Astrocyte (in vitro differentiated cells and primary cell): ENCODE measurements at regions not wholly inside any gene's neighbourhood (a gene's known extent, or its start where the extent isn't known, plus 50 kb on each side); places are given as distances from the start of the nearest gene placed in this dataset.

Experiments
- DNase-seq: peaks from one replicate; pipeline ENCODE4 v3.0.0-alpha.2; 2010; ENCODE audit warnings: low read depth
- FAIRE-seq: peaks from 2 replicates; lab custom pipeline; 2011; peaks lifted over from hg19 to GRCh38; lab: Jason Lieb, UNC
- H2AFZ ChIP-seq: 2 replicates; pipeline ENCODE4 v1.6.0; 2012; ENCODE audit warnings: low read depth, low read length, inconsistent platforms
- H3K27ac ChIP-seq: 2 replicates; pipeline ENCODE4 v1.5.1; 2011; ENCODE audit warnings: low read depth, low read length, inconsistent platforms
- H3K27me3 ChIP-seq: 2 replicates; pipeline ENCODE4 v1.6.0; 2011; ENCODE audit warnings: low read length, inconsistent platforms; ENCODE audit not compliant: insufficient read depth
- H3K36me3 ChIP-seq: 2 replicates; pipeline ENCODE4 v1.5.1; 2011; ENCODE audit warnings: low read length, inconsistent platforms; ENCODE audit not compliant: insufficient read depth
- H3K4me1 ChIP-seq: 2 replicates; pipeline ENCODE4 v1.5.1; 2011; ENCODE audit warnings: low read length, inconsistent platforms; ENCODE audit not compliant: insufficient read depth
- H3K4me2 ChIP-seq: 2 replicates; pipeline ENCODE4 v1.6.0; 2012; ENCODE audit warnings: low read length, inconsistent platforms
- H3K4me3 ChIP-seq: 2 replicates; pipeline ENCODE4 v1.5.1; 2011; ENCODE audit warnings: low read depth, mild to moderate bottlenecking, low read length, inconsistent platforms; ENCODE audit not compliant: insufficient read depth
- H3K79me2 ChIP-seq: 2 replicates; pipeline ENCODE4 v1.6.0; 2012; ENCODE audit warnings: mild to moderate bottlenecking, low read length, inconsistent platforms; ENCODE audit not compliant: insufficient read depth
- H3K9ac ChIP-seq: 2 replicates; pipeline ENCODE4 v1.6.0; 2012; ENCODE audit warnings: mild to moderate bottlenecking, low read length, inconsistent platforms
- H3K9me3 ChIP-seq: 2 replicates; pipeline ENCODE4 v1.5.1; 2012; ENCODE audit warnings: low read depth, mild to moderate bottlenecking, low read length, inconsistent platforms; ENCODE audit not compliant: insufficient read depth
- H4K20me1 ChIP-seq: 2 replicates; pipeline ENCODE4 v1.6.0; 2012; ENCODE audit warnings: low read length, inconsistent platforms; ENCODE audit not compliant: insufficient read depth
- H3K27ac Mint-ChIP-seq: one replicate; pipeline ENCODE4 v1.8.0; 2021; ENCODE audit warnings: mild to moderate bottlenecking, mixed read lengths; ENCODE audit not compliant: unreplicated experiment
- H3K27me3 Mint-ChIP-seq: one replicate; pipeline ENCODE4 v1.8.0; 2021; ENCODE audit warnings: low read depth, mixed read lengths; ENCODE audit not compliant: unreplicated experiment
- H3K36me3 Mint-ChIP-seq: one replicate; pipeline ENCODE4 v1.8.0; 2021; ENCODE audit warnings: low read depth, mixed read lengths; ENCODE audit not compliant: unreplicated experiment
- H3K4me1 Mint-ChIP-seq: one replicate; pipeline ENCODE4 v1.8.0; 2021; ENCODE audit warnings: low read depth, mixed read lengths; ENCODE audit not compliant: unreplicated experiment
- H3K4me3 Mint-ChIP-seq: one replicate; pipeline ENCODE4 v1.8.0; 2021; ENCODE audit warnings: mild to moderate bottlenecking, moderate library complexity, mixed read lengths; ENCODE audit not compliant: unreplicated experiment
- H3K9me3 Mint-ChIP-seq: one replicate; pipeline ENCODE4 v1.8.0; 2021; ENCODE audit warnings: mild to moderate bottlenecking, mixed read lengths; ENCODE audit not compliant: unreplicated experiment
- EZH2 ChIP-seq: IDR thresholded peaks from 2 replicates; pipeline ENCODE4 v1.6.1; 2012; ENCODE audit warnings: mild to moderate bottlenecking, low read length, inconsistent platforms; ENCODE audit not compliant: insufficient read depth
- TF ChIP-seq, protein P1 (sequence below): IDR thresholded peaks from 2 replicates; pipeline ENCODE4 v1.5.1; 2011; ENCODE audit warnings: low read depth, mild to moderate bottlenecking, inconsistent platforms, low read length, moderate library complexity; ENCODE audit not compliant: insufficient read depth

GRCh38 chr1:17922833-17923232, 167.7 kb downstream of the ACTL8 start:
- no peaks in the 10 kb centered on the region for H3K4me1 Mint-ChIP-seq
- Histone ChIP-seq H3K79me2 (no peaks in the 10 kb centered on the region), H3K27ac (no peak overlapping the region), H3K9me3 (no peaks in the 10 kb centered on the region), H3K4me2 (no peak overlapping the region), H3K4me1 (no peaks in the 10 kb centered on the region), H2AFZ (no peak overlapping the region), H3K27me3 (no peaks in the 10 kb centered on the region), H3K4me3 (no peak overlapping the region), H3K9ac (no peak overlapping the region), H4K20me1 (no peaks in the 10 kb centered on the region), H3K36me3 (no peaks in the 10 kb centered on the region)
- FAIRE-seq, result no peak
- H3K27me3 Mint-ChIP-seq, result peaks cover 83% of the 10 kb centered on the region
- no peaks in the 10 kb centered on the region for H3K36me3 Mint-ChIP-seq
- H3K4me3 Mint-ChIP-seq, result no peak overlapping the region
- TF ChIP-seq, protein P1, sequence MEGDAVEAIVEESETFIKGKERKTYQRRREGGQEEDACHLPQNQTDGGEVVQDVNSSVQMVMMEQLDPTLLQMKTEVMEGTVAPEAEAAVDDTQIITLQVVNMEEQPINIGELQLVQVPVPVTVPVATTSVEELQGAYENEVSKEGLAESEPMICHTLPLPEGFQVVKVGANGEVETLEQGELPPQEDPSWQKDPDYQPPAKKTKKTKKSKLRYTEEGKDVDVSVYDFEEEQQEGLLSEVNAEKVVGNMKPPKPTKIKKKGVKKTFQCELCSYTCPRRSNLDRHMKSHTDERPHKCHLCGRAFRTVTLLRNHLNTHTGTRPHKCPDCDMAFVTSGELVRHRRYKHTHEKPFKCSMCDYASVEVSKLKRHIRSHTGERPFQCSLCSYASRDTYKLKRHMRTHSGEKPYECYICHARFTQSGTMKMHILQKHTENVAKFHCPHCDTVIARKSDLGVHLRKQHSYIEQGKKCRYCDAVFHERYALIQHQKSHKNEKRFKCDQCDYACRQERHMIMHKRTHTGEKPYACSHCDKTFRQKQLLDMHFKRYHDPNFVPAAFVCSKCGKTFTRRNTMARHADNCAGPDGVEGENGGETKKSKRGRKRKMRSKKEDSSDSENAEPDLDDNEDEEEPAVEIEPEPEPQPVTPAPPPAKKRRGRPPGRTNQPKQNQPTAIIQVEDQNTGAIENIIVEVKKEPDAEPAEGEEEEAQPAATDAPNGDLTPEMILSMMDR, result peak; percentile 41
- TF ChIP-seq EZH2, result no peak
- H3K27ac Mint-ChIP-seq, result no peak overlapping the region
- H3K9me3 Mint-ChIP-seq, result peaks cover 4% of the 10 kb centered on the region
- no peak for DNase-seq

GRCh38 chr1:17923666-17924065, 168.5 kb downstream of the ACTL8 start:
- Histone ChIP-seq H3K27ac (no peak overlapping the region), H3K4me3 (no peak overlapping the region), H2AFZ (no peak overlapping the region), H3K9ac (no peak overlapping the region), H3K36me3 (no peaks in the 10 kb centered on the region), H3K27me3 (no peaks in the 10 kb centered on the region), H3K79me2 (no peaks in the 10 kb centered on the region), H4K20me1 (no peaks in the 10 kb centered on the region), H3K4me2 (no peak overlapping the region), H3K9me3 (no peaks in the 10 kb centered on the region), H3K4me1 (no peaks in the 10 kb centered on the region)
- H3K36me3 Mint-ChIP-seq, result no peaks in the 10 kb centered on the region
- TF ChIP-seq EZH2, result no peak
- TF ChIP-seq, protein P1, result no peak
- no peak for DNase-seq
- H3K9me3 Mint-ChIP-seq, result peaks cover 1% of the 10 kb centered on the region
- FAIRE-seq, result no peak
- no peak overlapping the region for H3K27ac Mint-ChIP-seq
- H3K4me1 Mint-ChIP-seq, result no peaks in the 10 kb centered on the region
- H3K4me3 Mint-ChIP-seq, result no peak overlapping the region
- H3K27me3 Mint-ChIP-seq, result peaks cover 86% of the 10 kb centered on the region

DNA sequence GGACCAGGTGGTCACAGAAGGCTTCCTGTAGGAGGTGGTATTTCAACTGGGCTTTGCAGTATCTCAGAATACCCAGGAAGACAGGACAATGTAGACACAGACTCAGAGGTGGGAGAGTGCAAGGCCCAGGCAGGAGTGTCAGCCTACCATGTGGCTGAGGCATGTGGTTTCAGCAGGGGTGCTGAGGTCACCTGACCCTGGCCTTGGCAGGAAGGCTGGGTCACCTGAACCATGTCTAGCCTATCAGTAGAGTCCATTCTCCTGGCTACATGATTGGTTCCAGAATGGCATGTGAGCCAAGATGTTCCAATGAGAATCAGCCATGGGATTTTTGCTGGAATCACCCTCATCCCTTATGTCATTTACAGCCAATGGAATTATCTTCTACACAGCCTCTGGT, 169.4 kb downstream of the ACTL8 start:
- no peaks in the 10 kb centered on the region for H3K27me3 ChIP-seq
- H3K4me3 Mint-ChIP-seq, result no peak overlapping the region
- no peaks in the 10 kb centered on the region for H3K79me2 ChIP-seq
- H3K4me1 Mint-ChIP-seq, result no peaks in the 10 kb centered on the region
- no peak overlapping the region for H3K27ac ChIP-seq
- H2AFZ ChIP-seq, result no peak overlapping the region
- H3K36me3 Mint-ChIP-seq, result no peaks in the 10 kb centered on the region
- peaks cover 91% of the 10 kb centered on the region for H3K27me3 Mint-ChIP-seq
- H3K9ac ChIP-seq, result no peak overlapping the region
- DNase-seq (no peak), FAIRE-seq (no peak)
- H4K20me1 ChIP-seq, result no peaks in the 10 kb centered on the region
- peaks cover 1% of the 10 kb centered on the region for H3K9me3 Mint-ChIP-seq
- no peaks in the 10 kb centered on the region for H3K36me3 ChIP-seq
- H3K27ac Mint-ChIP-seq, result no peak overlapping the region
- H3K4me1 ChIP-seq, result no peaks in the 10 kb centered on the region
- no peak overlapping the region for H3K4me2 ChIP-seq
- H3K9me3 ChIP-seq, result no peaks in the 10 kb centered on the region
- no peak for TF ChIP-seq EZH2
- TF ChIP-seq, protein P1, result no peak
- H3K4me3 ChIP-seq, result no peak overlapping the region
